Endodermal cell (in vitro differentiated cells): ENCODE measurements at regions not wholly inside any gene's neighbourhood (a gene's known extent, or its start where the extent isn't known, plus 50 kb on each side); places are given as distances from the start of the nearest gene placed in this dataset.

Experiments used
- DNase-seq: peaks from one replicate; pipeline ENCODE4 v3.0.0-alpha.2; 2017
- H3K27ac ChIP-seq: 2 replicates; pipeline ENCODE4 v1.5.1; 2013; ENCODE audit warnings: mild to moderate bottlenecking, low read depth, low read length, moderate library complexity
- H3K27me3 ChIP-seq: 2 replicates; pipeline ENCODE4 v1.6.1; 2013; ENCODE audit warnings: mild to moderate bottlenecking, low read length, moderate library complexity; ENCODE audit not compliant: insufficient read depth, control insufficient read depth, poor library complexity, severe bottlenecking
- H3K36me3 ChIP-seq: 2 replicates; pipeline ENCODE4 v1.7.0; 2013; ENCODE audit warnings: mild to moderate bottlenecking, low read length, moderate library complexity; ENCODE audit not compliant: control insufficient read depth, insufficient read depth
- H3K4me1 ChIP-seq: one replicate; pipeline ENCODE4 v1.7.0; 2013; ENCODE audit warnings: low read length; ENCODE audit not compliant: control insufficient read depth, insufficient read depth
- H3K4me3 ChIP-seq: 2 replicates; pipeline ENCODE4 v1.5.1; 2013; ENCODE audit warnings: mild to moderate bottlenecking, low read length, moderate library complexity
- H3K9ac ChIP-seq: 2 replicates; pipeline ENCODE4 v1.6.1; 2013; ENCODE audit warnings: mild to moderate bottlenecking, low read length, moderate library complexity; ENCODE audit not compliant: poor library complexity, severe bottlenecking; ENCODE audit errors: extremely low read depth
- H3K9me3 ChIP-seq: 2 replicates; pipeline ENCODE4 v1.6.1; 2013; ENCODE audit warnings: mild to moderate bottlenecking, low read length, moderate library complexity; ENCODE audit not compliant: control insufficient read depth
- H3K27ac Mint-ChIP-seq: 2 replicates; pipeline ENCODE4 v1.8.0; 2020; ENCODE audit warnings: mixed read lengths
- H3K27me3 Mint-ChIP-seq: 2 replicates; pipeline ENCODE4 v1.8.0; 2021; ENCODE audit warnings: mild to moderate bottlenecking, mixed read lengths; ENCODE audit not compliant: insufficient read depth
- H3K36me3 Mint-ChIP-seq: 2 replicates; pipeline ENCODE4 v1.8.0; 2020; ENCODE audit warnings: low read depth, mixed read lengths
- H3K4me1 Mint-ChIP-seq: 2 replicates; pipeline ENCODE4 v1.8.0; 2020; ENCODE audit warnings: mixed read lengths
- H3K4me3 Mint-ChIP-seq: 2 replicates; pipeline ENCODE4 v1.8.0; 2020; ENCODE audit warnings: mild to moderate bottlenecking, moderate library complexity, mixed read lengths
- H3K9me3 Mint-ChIP-seq: 2 replicates; pipeline ENCODE4 v1.8.0; 2020; ENCODE audit warnings: mild to moderate bottlenecking, mixed read lengths
- WGBS, 2 experiments: methylation state at CpG; one replicate each; pipeline versions ENCODE4 v1.1.5 to v1.1.7; 2013; ENCODE audit warnings: missing lambda C conversion rate in 2 of 2, mixed read lengths in 1 of 2; ENCODE audit not compliant: insufficient coverage in 1 of 2, insufficient read length in 1 of 2; 5-methylcytosine and 5-hydroxymethylcytosine counted together
- TF ChIP-seq, protein P1 (sequence below): fragments of 200-600 bp; sonication (generic); conservative IDR thresholded peaks from 2 replicates; pipeline ENCODE4 v1.5.0; 2021; ENCODE audit warnings: antibody characterized with exemption, mild to moderate bottlenecking

GRCh38 chr5:129306725-129307124, 153.4 kb upstream of the ADAMTS19 start:
- no peaks in the 10 kb centered on the region for H3K27me3 Mint-ChIP-seq
- no peaks in the 10 kb centered on the region for H3K4me1 Mint-ChIP-seq
- no peaks in the 10 kb centered on the region for H3K36me3 Mint-ChIP-seq
- Histone ChIP-seq H3K4me1 (no peaks in the 10 kb centered on the region), H3K27ac (no peak overlapping the region), H3K4me3 (no peak overlapping the region), H3K27me3 (no peaks in the 10 kb centered on the region), H3K36me3 (no peaks in the 10 kb centered on the region), H3K9me3 (peaks cover 13% of the 10 kb centered on the region), H3K9ac (no peak overlapping the region)
- WGBS, 2 experiments = 92 to 97% methylated on average over 5 to 6 of the region's 6 CpGs
- no peak overlapping the region for H3K27ac Mint-ChIP-seq
- H3K4me3 Mint-ChIP-seq = no peak overlapping the region
- TF ChIP-seq, protein P1, sequence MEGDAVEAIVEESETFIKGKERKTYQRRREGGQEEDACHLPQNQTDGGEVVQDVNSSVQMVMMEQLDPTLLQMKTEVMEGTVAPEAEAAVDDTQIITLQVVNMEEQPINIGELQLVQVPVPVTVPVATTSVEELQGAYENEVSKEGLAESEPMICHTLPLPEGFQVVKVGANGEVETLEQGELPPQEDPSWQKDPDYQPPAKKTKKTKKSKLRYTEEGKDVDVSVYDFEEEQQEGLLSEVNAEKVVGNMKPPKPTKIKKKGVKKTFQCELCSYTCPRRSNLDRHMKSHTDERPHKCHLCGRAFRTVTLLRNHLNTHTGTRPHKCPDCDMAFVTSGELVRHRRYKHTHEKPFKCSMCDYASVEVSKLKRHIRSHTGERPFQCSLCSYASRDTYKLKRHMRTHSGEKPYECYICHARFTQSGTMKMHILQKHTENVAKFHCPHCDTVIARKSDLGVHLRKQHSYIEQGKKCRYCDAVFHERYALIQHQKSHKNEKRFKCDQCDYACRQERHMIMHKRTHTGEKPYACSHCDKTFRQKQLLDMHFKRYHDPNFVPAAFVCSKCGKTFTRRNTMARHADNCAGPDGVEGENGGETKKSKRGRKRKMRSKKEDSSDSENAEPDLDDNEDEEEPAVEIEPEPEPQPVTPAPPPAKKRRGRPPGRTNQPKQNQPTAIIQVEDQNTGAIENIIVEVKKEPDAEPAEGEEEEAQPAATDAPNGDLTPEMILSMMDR = no peak
- peaks cover 16% of the 10 kb centered on the region for H3K9me3 Mint-ChIP-seq
- DNase-seq = no peak

GRCh38 chr5:129322968-129323367, 137.1 kb upstream of the ADAMTS19 start:
- Mint-ChIP-seq H3K36me3 (no peaks in the 10 kb centered on the region), H3K27me3 (no peaks in the 10 kb centered on the region), H3K27ac (no peak overlapping the region), H3K9me3 (peaks cover 22% of the 10 kb centered on the region), H3K4me1 (no peaks in the 10 kb centered on the region), H3K4me3 (no peak overlapping the region)
- no peaks in the 10 kb centered on the region for H3K36me3 ChIP-seq
- H3K4me3 ChIP-seq = no peak overlapping the region
- peaks cover 7% of the 10 kb centered on the region for H3K9me3 ChIP-seq
- no peaks in the 10 kb centered on the region for H3K27me3 ChIP-seq
- 91% methylated on average over 3 of the region's 3 CpGs; no CpG with 5 or more reads in 1 of the 2 experiments for whole genome bisulfite sequencing, 2 experiments
- H3K4me1 ChIP-seq = no peaks in the 10 kb centered on the region
- H3K9ac ChIP-seq = no peak overlapping the region
- no peak for DNase-seq
- no peak overlapping the region for H3K27ac ChIP-seq
- TF ChIP-seq, protein P1 = no peak

GRCh38 chr5:129341306-129341705, 118.8 kb upstream of the ADAMTS19 start:
- Histone ChIP-seq H3K27ac (no peak overlapping the region), H3K4me3 (no peak overlapping the region), H3K27me3 (no peaks in the 10 kb centered on the region), H3K9ac (no peak overlapping the region), H3K4me1 (no peaks in the 10 kb centered on the region), H3K36me3 (no peaks in the 10 kb centered on the region), H3K9me3 (no peaks in the 10 kb centered on the region)
- H3K9me3 Mint-ChIP-seq = no peaks in the 10 kb centered on the region
- TF ChIP-seq, protein P1 = no peak
- no peak overlapping the region for H3K4me3 Mint-ChIP-seq
- DNase-seq = no peak
- H3K27ac Mint-ChIP-seq = no peak overlapping the region
- 92% methylated on average over 1 of the region's 1 CpG; no CpG with 5 or more reads in 1 of the 2 experiments for WGBS, 2 experiments
- H3K36me3 Mint-ChIP-seq = no peaks in the 10 kb centered on the region
- peaks cover 3% of the 10 kb centered on the region for H3K4me1 Mint-ChIP-seq
- no peaks in the 10 kb centered on the region for H3K27me3 Mint-ChIP-seq
